Eye (tissue), 1 donor: ENCODE measurements at regions not wholly inside any gene's neighbourhood (a gene's known extent, or its start where the extent isn't known, plus 50 kb on each side); places are given as distances from the start of the nearest gene placed in this dataset.
"Not testable (repeated sequence)": the region's sequence is repeated elsewhere in the genome, so short reads cannot be mapped to it uniquely, and the experiment has no call there.

ENCODE experiments used
- DNase-seq: peaks from one replicate; pipeline ENCODE4 v3.0.0-alpha.2; 2015

DNA sequence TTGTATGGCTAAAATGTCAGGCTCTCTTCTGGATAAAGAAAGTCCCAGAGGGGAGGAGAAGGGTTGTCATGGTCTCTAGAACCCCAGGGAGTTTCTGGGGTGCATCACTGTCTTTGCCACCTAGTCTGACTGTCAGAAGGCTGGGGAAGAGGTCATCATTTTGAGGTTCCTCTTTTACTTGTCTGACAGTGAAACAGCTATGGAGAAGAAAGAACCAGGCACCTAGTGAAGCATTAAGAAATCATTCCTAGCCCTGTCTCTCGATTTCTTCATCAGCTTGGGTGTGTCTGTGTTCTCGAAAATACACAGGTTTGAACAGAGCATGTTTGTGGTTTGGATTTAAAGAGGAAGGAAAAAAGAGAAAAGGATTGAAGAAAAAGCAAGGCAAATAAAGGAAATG, 158.7 kb upstream of the LRIG3 start:
- no peak for DNase-seq

DNA sequence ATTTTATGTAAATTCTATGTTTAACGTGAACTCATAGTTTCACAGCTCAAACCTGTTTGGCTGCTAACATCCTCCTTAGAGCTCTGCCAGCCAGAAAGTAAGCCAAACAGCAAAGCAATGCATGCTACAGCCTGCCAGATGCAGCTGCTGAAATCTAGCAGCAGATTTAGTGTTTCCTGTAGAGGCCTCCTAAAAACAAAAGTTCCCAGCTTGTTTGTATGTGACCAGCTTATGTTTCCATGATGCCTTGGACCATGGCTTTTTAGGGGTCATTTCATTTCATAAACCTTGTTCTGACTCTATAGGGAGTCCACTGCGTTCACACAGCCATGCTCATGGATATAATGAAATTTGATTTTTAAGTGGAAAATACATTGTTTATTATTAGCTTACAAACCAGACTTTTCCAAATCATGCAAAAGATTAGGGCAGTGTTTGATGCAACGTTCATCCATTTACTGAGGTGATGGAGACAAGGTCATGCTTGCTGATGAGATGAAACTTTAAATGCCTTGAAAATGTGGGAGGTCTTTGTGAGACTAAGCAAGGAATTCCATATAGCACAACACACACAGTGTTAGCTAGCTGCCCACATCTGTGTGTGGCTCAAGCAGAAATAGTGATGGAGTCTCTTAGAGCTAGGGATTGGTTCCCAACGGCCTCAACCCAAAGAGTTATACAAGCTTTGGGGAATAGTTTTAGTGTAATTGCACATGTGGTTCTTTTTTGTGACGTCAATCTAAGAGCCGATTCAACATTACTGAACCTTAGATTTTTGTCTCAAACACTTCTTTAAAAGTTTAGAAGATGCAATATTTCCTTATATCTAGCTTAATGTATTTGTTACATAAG, 157.5 kb upstream of the LRIG3 start:
- DNase-seq, result peak; percentile 58

DNA sequence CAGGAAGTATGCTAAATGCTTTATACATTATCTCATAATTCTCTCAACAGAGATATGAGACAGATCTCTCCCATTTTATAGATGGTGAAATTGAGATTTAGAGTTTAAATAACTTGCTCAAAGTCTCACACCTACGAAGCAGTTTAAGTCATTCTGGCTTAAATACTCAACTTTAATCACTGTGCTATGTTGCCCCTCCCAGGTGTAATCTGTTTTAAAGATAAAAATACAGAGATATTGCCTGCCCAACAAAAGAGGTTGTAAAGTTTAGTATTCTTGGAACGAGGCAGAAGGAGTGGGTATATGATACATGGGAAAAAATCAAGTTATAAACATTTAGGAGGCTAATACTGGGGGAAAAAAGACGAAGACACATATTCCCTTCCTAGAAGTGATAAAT, 156.8 kb upstream of the LRIG3 start:
- no peak for DNase-seq

DNA sequence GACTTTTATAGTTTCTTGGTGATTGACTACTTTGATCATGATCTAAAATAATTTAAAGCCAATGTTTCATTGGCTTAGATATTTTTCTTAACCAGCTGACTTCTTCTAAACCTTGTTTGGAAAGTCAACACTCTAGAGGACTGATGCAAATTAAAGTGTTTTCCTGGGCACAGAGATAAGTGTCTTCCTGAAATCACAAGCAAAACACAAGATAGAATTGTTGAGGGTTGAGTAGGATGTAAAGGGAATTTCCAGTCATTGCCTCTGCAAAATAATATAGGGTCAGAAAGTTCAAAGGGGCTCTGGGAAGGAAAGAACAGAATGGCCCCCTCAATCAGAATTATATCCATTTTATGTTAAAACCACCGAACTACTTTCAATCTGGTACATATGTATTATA, 156.3 kb upstream of the LRIG3 start:
- DNase-seq, result no peak

DNA sequence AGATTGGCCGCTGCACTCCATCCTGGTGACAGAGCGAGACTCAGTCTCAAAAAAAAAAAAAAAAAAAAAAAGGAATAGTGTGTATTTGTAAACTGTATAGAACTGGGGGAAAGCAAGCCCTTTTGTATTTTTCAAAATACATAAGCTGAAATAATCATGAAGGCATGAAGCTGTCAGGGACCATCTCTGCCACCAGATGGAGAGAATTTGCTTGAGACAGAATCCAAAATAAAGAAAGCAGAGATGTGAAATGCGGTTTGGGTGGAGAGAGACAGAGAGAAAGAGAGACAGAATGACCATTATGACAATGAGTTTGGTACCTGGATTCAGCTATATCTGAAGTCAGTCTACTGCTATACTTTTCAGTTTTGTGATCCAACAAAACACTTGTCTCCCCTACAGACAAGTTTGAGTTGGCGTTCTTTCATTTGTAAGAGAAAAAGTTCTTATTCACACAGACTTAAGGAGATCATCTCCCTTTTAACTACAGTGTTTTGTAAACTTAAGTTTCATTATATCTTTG, 155.7 kb upstream of the LRIG3 start:
- no peak for DNase-seq

DNA sequence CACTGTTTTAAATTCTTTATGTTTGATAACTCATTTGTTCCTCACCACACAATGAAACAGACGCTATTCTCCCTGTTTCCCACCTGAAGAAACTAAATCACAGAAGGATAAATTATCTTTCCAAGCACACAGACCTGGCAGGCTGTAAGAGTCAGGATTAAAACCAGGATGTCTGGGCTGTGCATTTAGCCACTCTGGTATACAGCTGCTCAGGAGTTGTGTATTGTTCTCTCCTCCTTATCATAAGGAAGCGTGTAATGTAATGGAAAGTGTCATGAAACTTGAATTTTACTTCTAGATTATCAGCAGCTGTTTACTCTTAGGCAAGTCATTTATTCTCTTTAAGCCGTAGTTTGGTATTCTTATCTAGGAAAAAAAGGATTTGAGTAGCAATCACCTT, 154.8 kb upstream of the LRIG3 start:
- no peak for DNase-seq

DNA sequence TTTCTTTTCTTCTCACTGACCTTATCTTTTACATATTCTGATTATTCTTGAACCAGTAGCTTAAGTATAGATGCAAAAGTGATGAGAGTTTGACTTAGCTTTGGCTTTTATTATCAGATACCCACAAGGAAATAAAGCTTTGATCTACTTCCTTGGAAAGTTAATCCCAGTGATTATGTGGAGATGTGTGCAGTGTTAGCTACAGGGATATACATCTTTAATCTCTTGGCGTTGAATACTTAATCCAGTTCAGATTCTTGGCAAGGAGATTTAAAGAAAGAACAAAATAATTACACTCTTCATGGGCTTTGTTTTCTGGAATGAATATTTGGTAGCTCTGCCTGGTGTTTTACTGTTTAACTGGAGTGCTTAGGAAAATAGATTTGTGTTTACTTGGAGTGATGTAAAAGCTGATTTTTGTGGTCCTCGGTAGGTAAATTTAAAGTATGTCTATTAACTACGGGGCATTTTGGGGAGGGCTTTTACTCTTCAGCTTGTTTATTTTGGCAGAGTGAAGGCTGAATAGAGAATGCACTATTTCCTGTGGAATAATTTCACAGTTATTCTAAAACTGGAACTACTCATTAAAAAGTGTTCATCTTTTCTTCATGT, 150.1 kb upstream of the LRIG3 start:
- DNase-seq, result no peak

DNA sequence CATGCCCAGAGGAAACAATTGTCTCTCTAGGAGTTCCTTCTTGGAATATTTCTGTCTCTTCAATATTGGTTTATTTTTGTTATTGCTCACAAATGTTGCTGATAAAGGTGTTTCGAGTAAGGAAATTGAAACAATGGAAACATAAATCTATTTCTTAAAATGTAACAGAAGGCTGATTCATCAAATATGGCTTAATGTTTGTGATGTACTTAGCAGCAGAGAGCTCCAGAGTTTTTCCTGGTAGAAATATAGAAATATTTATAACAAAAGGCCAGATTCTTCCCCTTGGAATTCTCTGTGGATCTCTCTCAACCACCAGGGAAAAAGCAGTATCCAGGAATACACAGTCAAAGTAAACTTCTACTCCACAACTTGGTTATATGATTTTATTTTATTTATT, 149.2 kb upstream of the LRIG3 start:
- DNase-seq, result no peak

DNA sequence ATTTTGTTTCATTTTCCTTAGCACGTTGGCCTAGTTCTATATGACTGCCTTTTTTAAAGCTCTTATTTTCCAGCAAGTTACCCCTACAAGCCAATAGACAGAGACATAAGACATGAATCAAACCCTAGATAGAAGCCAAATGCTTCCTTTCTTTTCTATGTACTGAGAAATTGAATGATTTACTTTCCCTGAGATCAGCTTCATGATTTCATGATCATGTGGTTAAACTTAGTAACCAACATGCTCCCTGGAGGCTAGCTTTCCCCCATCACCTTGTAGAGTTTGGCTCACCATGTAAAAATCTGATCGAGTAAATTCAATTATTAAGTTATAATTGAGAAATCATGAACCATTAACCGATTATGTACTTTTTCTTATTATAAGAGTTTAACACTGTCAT, 148.1 kb upstream of the LRIG3 start:
- no peak for DNase-seq

DNA sequence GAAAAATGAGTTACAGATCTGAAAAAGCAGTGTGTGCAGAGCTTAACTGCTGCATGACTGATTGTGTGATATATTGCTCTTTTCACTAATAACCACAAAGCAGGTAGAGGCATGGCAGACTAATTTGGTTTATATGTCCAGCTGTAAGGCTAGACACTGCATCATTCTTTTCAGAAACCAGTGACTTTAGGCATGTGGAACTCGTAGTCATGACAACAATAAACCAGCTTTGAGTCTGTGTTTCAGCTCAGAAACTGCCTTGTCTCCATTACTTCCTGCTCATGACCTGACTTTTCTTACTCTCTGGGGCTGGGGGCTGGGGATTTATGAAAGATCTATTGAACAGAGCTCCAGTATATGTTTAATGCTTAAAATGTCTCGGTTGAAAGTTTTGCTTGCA, 146.8 kb upstream of the LRIG3 start:
- DNase-seq, result peak; percentile 65

DNA sequence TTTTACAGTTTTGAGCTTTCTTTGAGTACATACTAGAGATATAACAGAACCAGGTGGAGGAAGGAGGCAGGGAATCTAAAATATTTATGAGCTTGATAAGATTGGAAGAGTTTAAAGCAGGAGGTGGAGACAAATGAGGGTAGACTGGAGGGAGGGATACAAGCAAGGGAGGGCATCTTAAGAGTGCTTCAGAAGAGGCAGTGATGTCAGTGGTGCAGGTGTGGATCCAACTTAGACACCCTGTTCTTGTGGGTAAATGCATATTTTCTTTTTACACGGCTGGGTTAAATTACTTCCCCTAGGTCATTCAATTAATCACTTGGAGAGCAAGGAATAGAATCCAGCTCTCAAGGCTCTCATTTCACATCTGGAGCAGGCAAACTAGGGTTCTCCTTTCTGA, 146.1 kb upstream of the LRIG3 start:
- no peak for DNase-seq

DNA sequence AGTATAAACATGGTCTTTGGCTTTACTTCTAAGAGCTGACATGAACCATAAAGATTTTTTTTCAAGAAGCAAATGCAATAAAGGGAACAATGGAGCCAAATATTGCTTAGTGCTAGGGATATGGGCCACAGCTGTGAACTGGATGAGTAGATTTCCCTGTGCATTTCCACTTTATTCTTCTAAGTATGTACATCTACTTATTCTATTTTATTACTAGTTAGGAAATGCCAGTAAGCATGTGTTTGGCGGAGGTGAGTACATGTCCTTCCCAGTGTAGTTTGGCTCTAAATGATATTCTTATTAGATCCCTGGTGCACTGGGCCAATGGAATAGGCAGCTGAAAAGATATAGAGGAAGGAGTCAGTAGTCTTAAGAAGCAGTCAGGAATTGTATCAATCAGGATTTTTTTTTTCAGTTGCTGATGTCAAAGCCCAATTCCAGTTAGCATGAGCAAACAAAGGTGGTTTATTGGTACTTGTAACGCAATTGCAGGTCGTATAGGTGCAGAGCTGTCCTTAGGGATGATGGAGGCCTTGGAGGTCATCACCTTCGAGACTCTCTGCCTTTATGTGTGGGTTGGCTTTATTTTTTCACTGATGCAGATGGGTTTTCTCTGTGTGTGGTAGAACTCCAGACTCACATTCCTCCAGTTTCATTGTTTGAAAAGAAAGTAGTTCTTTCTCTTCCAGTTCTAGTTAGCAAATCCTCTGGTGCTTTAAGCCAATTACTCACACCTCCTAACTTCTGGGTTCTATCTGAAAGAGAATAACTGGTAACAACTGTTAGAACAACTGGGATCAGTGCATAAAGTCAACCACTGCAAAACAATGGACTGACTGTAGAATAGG, 139.0 kb upstream of the LRIG3 start:
- no peak for DNase-seq

DNA sequence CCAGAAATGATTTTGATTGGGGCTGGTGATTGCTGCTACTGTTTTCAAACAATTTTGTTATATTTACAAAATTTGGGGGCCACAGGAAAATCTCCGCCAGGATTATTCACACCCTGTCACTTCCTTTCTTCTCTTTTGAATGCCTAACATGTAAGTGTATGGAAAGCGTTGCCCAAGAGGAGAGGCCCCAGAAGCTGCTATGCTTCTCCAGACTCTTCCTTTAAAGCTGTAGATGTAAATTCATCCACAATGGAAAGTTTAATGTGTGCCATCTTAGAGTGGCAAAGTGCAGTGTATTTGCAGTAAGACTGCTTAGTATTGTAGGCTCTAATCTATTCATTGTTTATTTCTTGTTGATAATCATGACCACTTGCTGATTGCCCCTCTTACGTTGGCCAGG, 136.7 kb upstream of the LRIG3 start:
- DNase-seq, result peak; percentile 54

DNA sequence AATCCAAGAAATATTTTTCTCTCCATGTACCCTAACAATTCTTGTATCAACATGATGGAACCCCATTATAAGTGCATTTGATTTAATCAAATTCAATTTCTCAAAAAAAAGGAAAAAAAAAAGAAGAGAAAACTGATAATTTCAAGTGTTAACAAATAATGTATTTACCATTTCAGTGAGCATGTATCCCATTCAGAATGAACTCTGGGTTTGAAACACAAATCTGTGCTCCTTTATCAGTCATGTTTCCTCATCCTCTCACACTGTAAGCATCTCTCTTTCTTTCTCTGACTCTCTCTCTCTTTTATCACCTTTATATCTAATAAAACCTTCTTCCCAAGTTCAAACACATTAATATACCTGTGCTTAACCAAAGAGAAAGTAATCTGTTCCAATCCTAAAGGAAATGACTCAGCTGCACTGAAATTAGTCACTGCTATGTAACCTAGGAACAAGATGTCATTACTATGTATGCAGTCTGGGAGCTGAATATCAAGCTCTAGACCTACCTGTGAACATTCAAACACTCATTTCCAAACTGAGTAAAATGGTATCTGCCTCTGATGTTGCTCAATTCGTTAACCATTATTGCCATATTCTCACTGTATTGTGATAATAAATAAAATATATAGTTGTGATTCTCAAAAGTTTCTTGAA, 135.0 kb upstream of the LRIG3 start:
- no peak for DNase-seq

DNA sequence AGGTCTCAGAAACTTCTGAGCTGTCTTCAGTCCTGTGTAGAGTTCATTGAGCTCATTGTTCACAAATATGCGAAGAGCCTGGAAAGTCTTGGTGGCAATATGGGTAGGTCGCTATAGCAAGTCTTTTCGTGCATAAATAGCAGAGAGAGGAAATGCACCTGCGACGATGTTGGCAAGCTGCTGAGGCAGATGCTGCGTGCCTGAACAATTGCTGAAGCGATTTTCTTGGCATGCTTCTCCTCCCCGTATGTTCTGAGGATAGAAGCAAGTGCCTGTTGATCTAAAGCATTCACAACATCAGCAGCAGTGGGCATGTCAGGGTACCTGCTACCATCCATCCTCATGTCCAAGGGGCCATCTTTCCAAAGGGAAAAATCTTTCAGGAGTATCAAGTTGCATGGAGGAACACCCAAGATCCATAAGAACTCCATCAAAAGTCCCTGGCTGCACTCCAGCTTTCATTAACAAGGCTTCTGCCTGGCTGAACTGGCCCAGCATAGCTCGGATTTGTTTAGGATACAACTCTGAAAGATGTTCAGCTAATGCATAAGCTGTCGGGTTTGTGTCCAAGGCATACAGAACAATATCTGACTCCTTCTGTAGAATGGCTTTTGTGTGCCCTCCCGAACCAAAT, 133.1 kb upstream of the LRIG3 start:
- not testable (repeated sequence) for DNase-seq

DNA sequence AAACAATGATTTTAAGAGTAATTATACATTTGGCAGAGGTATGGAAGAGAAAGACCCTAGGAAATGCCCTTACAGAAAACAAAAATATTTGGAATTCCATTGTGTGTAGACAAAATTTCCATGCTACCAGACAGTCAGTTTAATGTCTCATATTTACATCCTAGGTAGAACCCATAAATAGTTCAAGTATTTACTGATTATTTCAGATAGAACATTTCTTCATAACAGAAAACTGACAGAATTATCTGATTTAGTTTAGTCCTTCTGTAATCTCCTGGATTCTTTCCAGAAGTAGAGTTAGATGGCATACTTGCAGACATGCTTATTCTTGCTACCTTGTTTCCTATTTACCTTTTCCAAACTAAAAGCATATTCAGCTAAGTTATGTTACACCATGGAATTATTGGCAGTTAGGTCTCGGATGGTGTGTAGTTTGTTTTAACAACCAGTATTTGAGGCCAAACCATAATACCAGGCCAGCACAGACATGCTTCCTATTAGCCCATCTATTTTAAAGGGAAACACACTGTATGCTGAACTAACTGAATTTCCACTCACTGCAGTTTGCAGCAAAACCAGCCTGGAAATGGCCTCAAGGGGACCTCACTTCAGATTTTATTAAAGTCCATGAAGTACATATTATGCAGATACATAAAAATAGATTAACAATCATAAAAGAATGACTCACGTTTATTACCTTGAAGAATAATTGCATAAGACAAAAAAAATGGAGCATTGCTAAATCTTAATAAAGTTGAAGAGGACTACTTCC, 126.6 kb upstream of the LRIG3 start:
- DNase-seq, result peak; percentile 27

DNA sequence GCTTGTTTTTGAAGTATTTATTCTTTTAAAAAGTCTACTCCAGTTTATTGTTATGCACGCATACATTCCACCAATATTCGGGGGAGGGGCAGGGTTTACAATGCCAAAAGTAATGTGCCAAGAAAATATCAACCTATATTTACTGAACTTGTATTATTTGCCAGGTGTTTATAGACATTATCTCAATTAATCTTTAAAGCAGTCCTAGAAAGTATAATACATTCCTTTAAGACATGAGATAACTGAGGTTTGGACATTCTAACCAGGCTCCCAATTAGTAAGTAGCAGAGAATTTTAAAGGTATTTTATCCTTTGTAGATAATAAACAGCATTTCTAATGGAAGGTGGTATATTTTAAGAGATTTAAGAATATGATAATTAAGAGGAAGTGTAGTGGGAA, 124.5 kb upstream of the LRIG3 start:
- DNase-seq, result no peak

DNA sequence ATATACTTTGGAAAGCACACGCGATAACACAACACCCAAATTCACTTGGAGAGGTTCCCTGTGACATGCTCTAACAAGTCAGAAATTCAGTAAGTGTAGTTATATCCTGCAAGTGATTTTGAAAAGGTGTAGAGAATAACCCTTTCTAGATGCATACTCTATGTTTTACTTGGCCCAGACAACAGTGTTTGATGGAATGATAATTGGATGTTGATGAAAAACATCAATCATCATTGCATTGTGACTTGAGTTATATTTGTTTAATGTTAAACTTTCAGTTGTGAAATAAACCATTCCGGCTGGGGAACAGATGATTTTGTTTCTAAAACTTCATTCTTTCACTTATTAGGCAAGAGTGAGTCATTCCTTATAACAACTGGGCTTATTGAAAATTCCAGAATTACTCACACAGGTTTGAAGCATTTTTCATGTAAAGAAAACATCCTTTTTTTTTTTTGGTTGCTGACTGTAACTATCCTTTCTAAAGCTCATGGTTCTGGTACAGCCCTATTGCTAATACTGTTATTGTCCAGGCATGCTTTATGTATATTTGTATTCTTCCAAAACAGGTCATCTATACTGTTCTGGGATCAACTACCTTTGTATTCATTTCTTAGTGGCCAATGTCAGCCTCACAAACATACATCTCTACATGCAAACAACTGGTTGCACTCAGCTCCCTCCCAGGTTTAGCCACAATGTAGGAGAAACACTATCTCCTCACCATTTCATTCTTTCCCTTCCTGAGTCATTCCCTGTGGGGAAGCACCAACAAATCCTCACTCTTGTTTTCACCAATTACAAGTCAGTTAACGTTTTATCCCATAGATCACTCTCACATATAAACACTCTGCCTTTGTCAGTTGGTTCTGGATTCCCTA, 121.2 kb upstream of the LRIG3 start:
- peak; percentile 58 for DNase-seq

DNA sequence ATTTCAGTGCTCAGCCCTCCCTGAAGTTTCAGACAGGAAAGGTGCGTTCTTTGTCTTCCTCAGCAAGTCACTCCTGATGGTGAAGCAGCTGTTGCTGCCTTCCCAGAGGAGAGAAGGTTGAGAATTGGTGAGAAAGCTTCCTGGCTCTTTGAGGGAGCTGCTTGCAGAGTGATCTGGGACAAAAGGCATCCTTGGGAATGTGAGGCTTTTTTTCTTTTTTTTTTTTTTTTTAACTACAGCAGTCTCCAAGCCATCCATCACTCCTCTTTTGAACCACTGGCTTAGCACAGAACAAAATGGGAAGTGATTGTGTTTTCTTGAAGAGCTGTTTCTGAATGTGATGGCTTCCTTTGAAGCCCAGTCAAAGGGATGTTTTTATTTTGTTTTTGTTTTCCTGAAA, 120.4 kb upstream of the LRIG3 start:
- DNase-seq, result peak; percentile 53

DNA sequence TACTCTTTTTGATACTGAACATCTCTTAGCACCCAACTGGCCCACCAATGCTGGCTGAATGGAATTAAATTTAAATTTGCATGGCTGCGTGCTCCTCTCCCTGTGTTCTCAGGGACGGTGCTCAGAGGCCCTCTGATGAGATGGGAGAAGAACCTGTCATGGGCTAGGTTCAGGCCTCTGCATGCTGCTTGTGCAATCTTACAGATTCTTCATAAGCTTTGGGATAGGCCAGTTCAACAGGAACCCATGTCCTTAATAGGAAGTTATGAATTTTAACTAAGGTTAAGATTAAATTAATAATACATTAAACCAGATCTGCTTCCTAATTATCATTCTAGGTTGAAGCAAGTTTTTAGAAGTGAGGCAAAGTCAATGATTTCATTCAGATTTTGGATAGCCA, 119.7 kb upstream of the LRIG3 start:
- no peak for DNase-seq

DNA sequence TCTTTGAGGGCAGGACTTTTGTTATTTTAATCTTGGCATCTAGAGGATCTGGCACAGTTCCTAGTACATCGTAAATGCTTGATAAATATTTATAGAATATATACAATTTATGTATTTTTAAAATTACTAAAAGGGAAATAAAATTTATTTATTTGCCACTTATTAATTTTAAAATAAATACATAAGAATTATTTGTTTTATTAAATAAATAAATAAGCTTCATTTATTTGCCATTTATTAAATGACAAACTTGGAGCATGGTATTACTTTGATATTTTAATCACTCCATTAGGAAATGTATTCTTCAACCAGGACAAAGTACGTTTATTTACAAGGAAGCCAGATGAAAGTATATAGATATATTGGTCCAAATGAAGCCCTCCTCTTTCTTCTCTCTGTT, 118.7 kb upstream of the LRIG3 start:
- DNase-seq, result no peak
